Brain microvascular endothelial cell (primary cell): ENCODE measurements at regions not wholly inside any gene's neighbourhood (a gene's known extent, or its start where the extent isn't known, plus 50 kb on each side); places are given as distances from the start of the nearest gene placed in this dataset.
A peak's percentile ranks its signal among the peaks of the same experiment; 100 is the strongest.

ENCODE experiments used
- DNase-seq: peaks from one replicate; pipeline ENCODE4 v3.0.0-alpha.2; 2020
- H3K27ac ChIP-seq: fragments of 250-450 bp; sonication (Bioruptor Pico); 2 replicates; pipeline ENCODE4 v1.5.1; 2020; ENCODE audit warnings: mild to moderate bottlenecking, moderate library complexity
- H3K27me3 ChIP-seq: fragments of 250-450 bp; sonication (Bioruptor Pico); replicated peaks from 2 replicates; pipeline ENCODE4 v1.5.1; 2020; ENCODE audit warnings: mild to moderate bottlenecking
- H3K36me3 ChIP-seq: fragments of 250-450 bp; sonication (Bioruptor Pico); replicated peaks from 2 replicates; pipeline ENCODE4 v1.5.1; 2020; ENCODE audit warnings: mild to moderate bottlenecking
- H3K4me3 ChIP-seq: 2 replicates; pipeline ENCODE4 v1.5.1; 2011; ENCODE audit warnings: low read depth, mild to moderate bottlenecking, control low read depth, low read length, moderate library complexity
- CTCF ChIP-seq: IDR thresholded peaks from 2 replicates; pipeline ENCODE4 v1.5.1; 2011; ENCODE audit warnings: low read depth, mild to moderate bottlenecking, moderate library complexity, low read length, control low read depth, inconsistent platforms; ENCODE audit errors: missing control alignments
- in situ Hi-C: cut with HindIII; loops from 2 replicates; pipeline ENCODE4 v1.10.0; 2017; ENCODE audit warnings: low sequenced_read_pairs, low pct_ligation_motif_present

GRCh38 chr2:223519471-223519870 is 82.7 kb downstream of the SCG2 start:
- in situ Hi-C loops = no loop called here
- H3K27ac ChIP-seq = no peak overlapping the region
- no peaks in the 10 kb centered on the region for H3K36me3 ChIP-seq
- no peak overlapping the region for H3K4me3 ChIP-seq
- TF ChIP-seq CTCF = no peak
- H3K27me3 ChIP-seq = no peaks in the 10 kb centered on the region
- DNase-seq = no peak

GRCh38 chr2:223522796-223523195 is 79.4 kb downstream of the SCG2 start:
- H3K27ac ChIP-seq = no peak overlapping the region
- TF ChIP-seq CTCF = no peak
- in situ Hi-C loops = no loop called here

GRCh38 chr2:223523551-223524001 is 78.6 kb downstream of the SCG2 start:
- Histone ChIP-seq H3K27ac (no peak overlapping the region), H3K4me3 (no peak overlapping the region), H3K27me3 (no peaks in the 10 kb centered on the region), H3K36me3 (no peaks in the 10 kb centered on the region)
- DNase-seq = peak; percentile 45
- in situ Hi-C loops = no loop called here
- TF ChIP-seq CTCF = no peak

More at GRCh38 chr2:223522796-223523195, 79.4 kb downstream of the SCG2 start:
- H3K36me3 ChIP-seq = no peaks in the 10 kb centered on the region
- DNase-seq = no peak
- H3K4me3 ChIP-seq = no peak overlapping the region
- H3K27me3 ChIP-seq = no peaks in the 10 kb centered on the region

- in situ Hi-C loops = no loop called here
- no peak for TF ChIP-seq CTCF
- DNase-seq = no peak
Measured at GRCh38 chr2:223524066-223524465, 78.1 kb downstream of the SCG2 start.

GRCh38 chr2:223526106-223526505 is 76.1 kb downstream of the SCG2 start:
- no peak overlapping the region for H3K4me3 ChIP-seq
- DNase-seq = no peak
- no peak for TF ChIP-seq CTCF
- no peaks in the 10 kb centered on the region for H3K27me3 ChIP-seq
- H3K27ac ChIP-seq = no peak overlapping the region
- H3K36me3 ChIP-seq = no peaks in the 10 kb centered on the region
- in situ Hi-C loops = no loop called here

More at GRCh38 chr2:223524066-223524465, 78.1 kb downstream of the SCG2 start:
- Histone ChIP-seq H3K27ac (no peak overlapping the region), H3K4me3 (no peak overlapping the region), H3K36me3 (no peaks in the 10 kb centered on the region), H3K27me3 (no peaks in the 10 kb centered on the region)

- H3K4me3 ChIP-seq = no peak overlapping the region
- no peaks in the 10 kb centered on the region for H3K36me3 ChIP-seq
- no peak for DNase-seq
- TF ChIP-seq CTCF = no peak
- in situ Hi-C loops = no loop called here
- no peak overlapping the region for H3K27ac ChIP-seq
- no peaks in the 10 kb centered on the region for H3K27me3 ChIP-seq
Measured at GRCh38 chr2:223528036-223528435, 74.1 kb downstream of the SCG2 start.
